ENCODE measurements at regions not wholly inside any gene's neighbourhood (a gene's known extent, or its start where the extent isn't known, plus 50 kb on each side); places are given as distances from the start of the nearest gene placed in this dataset.

DNA sequence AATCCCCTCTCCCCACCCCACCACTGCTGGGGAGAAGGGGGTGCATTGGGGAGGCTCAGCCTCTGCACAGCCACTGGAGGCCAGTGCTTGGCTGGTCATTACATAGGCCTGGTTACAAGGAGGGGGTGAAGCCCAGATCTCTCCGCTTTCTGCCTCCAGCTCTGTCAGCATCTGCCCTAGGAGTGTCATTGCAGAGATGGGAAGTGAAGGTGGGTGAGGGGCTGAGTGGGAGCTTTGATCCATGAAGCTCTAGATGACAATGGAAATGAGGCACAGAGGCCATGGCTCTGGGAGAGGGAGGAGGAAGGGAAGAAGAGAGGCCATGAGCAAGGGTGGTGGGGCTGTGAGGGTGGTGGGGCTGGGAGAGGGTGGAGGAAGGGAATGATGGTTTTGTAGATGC lies 411.6 kb downstream of the MATN1 start:
- TF ChIP-seq KAT2A (conservative IDR thresholded peaks at IDR 0.05; ENCODE audit: control insufficient read depth, low read depth, low read length) = no peak
- TF ChIP-seq WRNIP1 (IDR thresholded peaks at IDR 0.05; ENCODE audit: borderline replicate concordance, low read depth, low read length) = no peak
- TF ChIP-seq, protein P1, sequence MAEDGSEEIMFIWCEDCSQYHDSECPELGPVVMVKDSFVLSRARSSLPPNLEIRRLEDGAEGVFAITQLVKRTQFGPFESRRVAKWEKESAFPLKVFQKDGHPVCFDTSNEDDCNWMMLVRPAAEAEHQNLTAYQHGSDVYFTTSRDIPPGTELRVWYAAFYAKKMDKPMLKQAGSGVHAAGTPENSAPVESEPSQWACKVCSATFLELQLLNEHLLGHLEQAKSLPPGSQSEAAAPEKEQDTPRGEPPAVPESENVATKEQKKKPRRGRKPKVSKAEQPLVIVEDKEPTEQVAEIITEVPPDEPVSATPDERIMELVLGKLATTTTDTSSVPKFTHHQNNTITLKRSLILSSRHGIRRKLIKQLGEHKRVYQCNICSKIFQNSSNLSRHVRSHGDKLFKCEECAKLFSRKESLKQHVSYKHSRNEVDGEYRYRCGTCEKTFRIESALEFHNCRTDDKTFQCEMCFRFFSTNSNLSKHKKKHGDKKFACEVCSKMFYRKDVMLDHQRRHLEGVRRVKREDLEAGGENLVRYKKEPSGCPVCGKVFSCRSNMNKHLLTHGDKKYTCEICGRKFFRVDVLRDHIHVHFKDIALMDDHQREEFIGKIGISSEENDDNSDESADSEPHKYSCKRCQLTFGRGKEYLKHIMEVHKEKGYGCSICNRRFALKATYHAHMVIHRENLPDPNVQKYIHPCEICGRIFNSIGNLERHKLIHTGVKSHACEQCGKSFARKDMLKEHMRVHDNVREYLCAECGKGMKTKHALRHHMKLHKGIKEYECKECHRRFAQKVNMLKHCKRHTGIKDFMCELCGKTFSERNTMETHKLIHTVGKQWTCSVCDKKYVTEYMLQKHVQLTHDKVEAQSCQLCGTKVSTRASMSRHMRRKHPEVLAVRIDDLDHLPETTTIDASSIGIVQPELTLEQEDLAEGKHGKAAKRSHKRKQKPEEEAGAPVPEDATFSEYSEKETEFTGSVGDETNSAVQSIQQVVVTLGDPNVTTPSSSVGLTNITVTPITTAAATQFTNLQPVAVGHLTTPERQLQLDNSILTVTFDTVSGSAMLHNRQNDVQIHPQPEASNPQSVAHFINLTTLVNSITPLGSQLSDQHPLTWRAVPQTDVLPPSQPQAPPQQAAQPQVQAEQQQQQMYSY (CRISPR knock-in tag; IDR thresholded peaks at IDR 0.05) = no peak
- TF ChIP-seq, protein P2, sequence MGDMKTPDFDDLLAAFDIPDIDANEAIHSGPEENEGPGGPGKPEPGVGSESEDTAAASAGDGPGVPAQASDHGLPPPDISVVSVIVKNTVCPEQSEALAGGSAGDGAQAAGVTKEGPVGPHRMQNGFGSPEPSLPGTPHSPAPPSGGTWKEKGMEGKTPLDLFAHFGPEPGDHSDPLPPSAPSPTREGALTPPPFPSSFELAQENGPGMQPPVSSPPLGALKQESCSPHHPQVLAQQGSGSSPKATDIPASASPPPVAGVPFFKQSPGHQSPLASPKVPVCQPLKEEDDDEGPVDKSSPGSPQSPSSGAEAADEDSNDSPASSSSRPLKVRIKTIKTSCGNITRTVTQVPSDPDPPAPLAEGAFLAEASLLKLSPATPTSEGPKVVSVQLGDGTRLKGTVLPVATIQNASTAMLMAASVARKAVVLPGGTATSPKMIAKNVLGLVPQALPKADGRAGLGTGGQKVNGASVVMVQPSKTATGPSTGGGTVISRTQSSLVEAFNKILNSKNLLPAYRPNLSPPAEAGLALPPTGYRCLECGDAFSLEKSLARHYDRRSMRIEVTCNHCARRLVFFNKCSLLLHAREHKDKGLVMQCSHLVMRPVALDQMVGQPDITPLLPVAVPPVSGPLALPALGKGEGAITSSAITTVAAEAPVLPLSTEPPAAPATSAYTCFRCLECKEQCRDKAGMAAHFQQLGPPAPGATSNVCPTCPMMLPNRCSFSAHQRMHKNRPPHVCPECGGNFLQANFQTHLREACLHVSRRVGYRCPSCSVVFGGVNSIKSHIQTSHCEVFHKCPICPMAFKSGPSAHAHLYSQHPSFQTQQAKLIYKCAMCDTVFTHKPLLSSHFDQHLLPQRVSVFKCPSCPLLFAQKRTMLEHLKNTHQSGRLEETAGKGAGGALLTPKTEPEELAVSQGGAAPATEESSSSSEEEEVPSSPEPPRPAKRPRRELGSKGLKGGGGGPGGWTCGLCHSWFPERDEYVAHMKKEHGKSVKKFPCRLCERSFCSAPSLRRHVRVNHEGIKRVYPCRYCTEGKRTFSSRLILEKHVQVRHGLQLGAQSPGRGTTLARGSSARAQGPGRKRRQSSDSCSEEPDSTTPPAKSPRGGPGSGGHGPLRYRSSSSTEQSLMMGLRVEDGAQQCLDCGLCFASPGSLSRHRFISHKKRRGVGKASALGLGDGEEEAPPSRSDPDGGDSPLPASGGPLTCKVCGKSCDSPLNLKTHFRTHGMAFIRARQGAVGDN (IDR thresholded peaks at IDR 0.05) = no peak
- no peak for TF ChIP-seq ZNF274 (IDR thresholded peaks at IDR 0.05; ENCODE audit: insufficient read depth, insufficient read length)
- no peak for TF ChIP-seq POLR2AphosphoS2 (IDR thresholded peaks at IDR 0.05; ENCODE audit: low read depth, low read length)
- TF ChIP-seq YBX1 (IDR thresholded peaks at IDR 0.05) = no peak
- TF ChIP-seq LARP7 (IDR thresholded peaks at IDR 0.05) = no peak
- Histone ChIP-seq H3K79me2 (ENCODE audit: control insufficient read depth, insufficient read depth, low read length) (no peaks in the 10 kb centered on the region), H3K27me3 (replicated peaks in 1 of 2; ENCODE audit: control insufficient read depth in 2 of 2, insufficient read depth in 2 of 2, low read length in 1 of 2) (no peaks in the 10 kb centered on the region; a peak in 2 of 4 replicates), H3K4me3 (no peak overlapping the region), H3K4me1 (ENCODE audit: control insufficient read depth, insufficient read depth, low read length) (no peaks in the 10 kb centered on the region), H2AFZ (ENCODE audit: control insufficient read depth, low read depth, low read length) (no peak overlapping the region), H3K36me3 (ENCODE audit: control insufficient read depth in 2 of 2, insufficient read depth in 2 of 2, low read length in 1 of 2) (no peaks in the 10 kb centered on the region), H3K9ac (ENCODE audit: control insufficient read depth, insufficient read depth, low read length) (no peak overlapping the region), H4K20me1 (ENCODE audit: control insufficient read depth, insufficient read depth) (no peaks in the 10 kb centered on the region; the same call in 1 of the 2 replicates), H3K9me3 (replicated peaks; ENCODE audit: control insufficient read depth, insufficient read depth, low read length) (no peaks in the 10 kb centered on the region; the same call in 2 of the 3 replicates), H3K4me2 (ENCODE audit: control insufficient read depth, insufficient read depth) (no peak overlapping the region), H3K27ac (ENCODE audit: control insufficient read depth, insufficient read depth) (no peak overlapping the region)
- 92% methylated on average over 1 of the region's 1 CpG for WGBS (ENCODE audit: insufficient coverage, insufficient replicate concordance, low lambda C conversion rate, missing lambda C conversion rate)
- no TSS peak for BruUV-seq (replicated peaks)
- ChIA-PET RAD21 (ENCODE audit: unreplicated experiment) (no interaction called here), POLR2A (no interaction called here), SMC1A (ENCODE audit: uncharacterized antibody, unreplicated experiment) (no interaction called here), CTCF (interaction anchor here (0.6 kb wide), 1 partner anchor 23 kb away, joined by 3 read pairs; no protein-coding TSS in a partner anchor)
- DNase-seq (ENCODE audit: low read depth, low spot score) (no peak), ATAC-seq (no peak), FAIRE-seq (no peak)
- in situ Hi-C loops (cut with MboI) (no loop called here), intact Hi-C loops (cut with micrococcal nuclease; ENCODE audit: unreplicated experiment) (no loop called here)
